ENCODE measurements at regions not wholly inside any gene's neighbourhood (a gene's known extent, or its start where the extent isn't known, plus 50 kb on each side); places are given as distances from the start of the nearest gene placed in this dataset.
"Not testable (repeated sequence)": the region's sequence is repeated elsewhere in the genome, so short reads cannot be mapped to it uniquely, and the experiment has no call there.

DNA sequence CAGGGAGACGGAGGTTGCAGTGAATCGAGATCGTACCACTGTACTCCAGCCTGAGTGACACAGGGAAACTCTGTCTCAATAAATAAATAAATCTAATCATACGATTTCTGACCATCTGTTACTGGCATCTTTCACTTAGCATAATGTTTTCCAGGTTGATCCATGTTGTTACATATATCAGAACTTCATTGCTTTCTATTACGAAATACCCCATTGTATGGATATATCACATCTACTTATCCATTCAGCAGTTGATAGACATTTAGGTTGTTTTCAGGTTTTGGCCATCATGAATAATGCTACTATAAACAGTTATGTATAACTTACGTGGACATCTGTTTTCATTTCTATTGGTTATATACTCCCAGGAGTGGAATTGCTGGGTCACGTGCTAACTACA, 303.9 kb downstream of the PAX3 start:
- H3K27me3 Mint-ChIP-seq, result no peaks in the 10 kb centered on the region
- no peaks in the 10 kb centered on the region for H3K4me1 Mint-ChIP-seq
- H3K9me3 Mint-ChIP-seq, result peaks cover 8 to 12% of the 10 kb centered on the region in 2 donors
- H3K27ac Mint-ChIP-seq, result no peak overlapping the region
- no peak for DNase-seq
- H3K4me3 Mint-ChIP-seq, result no peak overlapping the region
- no peak for ATAC-seq

DNA sequence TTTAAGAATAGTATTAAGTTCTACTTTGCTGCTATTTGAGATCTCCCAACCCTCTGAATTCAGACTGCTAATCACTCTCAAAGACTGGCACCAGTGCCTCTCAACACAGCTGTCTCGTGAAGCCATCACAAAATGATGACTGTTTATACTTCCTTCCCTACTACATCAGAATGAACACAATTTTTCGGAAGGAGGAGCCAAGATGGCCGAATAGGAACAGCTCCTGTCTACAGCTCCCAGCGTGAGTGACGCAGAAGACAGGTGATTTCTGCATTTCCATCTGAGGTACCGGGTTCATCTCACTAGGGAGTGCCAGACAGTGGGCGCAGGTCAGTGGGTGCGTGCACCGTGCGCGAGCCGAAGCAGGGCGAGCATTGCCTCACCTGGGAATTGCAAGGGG, 314.4 kb downstream of the PAX3 start:
- ATAC-seq, result not testable (repeated sequence)

DNA sequence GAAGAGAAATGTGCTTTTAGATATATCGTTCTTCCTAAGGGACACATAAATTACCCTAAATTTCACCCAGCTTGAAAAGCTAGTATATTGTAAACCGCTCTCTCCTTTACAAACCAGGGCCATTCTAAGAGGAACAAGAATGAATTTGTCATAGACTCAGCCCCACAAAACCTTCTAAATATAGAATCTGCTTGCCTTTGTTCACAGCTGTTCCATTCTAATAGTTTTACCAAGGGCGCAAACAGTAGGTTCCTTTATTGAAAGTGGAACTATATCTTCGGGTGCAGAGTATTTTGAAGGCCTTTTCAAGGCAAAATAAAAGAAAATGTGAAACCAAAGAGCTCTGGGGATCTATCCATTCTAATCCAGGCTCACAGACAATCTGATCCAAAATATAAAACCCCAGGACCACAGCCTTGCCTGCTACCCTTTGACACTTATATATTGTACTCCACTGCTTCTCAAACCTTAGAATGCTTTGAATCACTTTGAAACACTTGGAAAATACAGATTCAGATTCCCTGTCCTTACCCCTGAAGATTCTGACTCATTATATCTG, 316.8 kb downstream of the PAX3 start:
- Mint-ChIP-seq H3K9me3 (peaks cover 0 to 6% of the 10 kb centered on the region in 2 donors), H3K27me3 (no peaks in the 10 kb centered on the region), H3K4me3 (no peak overlapping the region), H3K4me1 (no peaks in the 10 kb centered on the region), H3K27ac (no peak overlapping the region)
- DNase-seq, result no peak
- ATAC-seq, result no peak

More for the DNA sequence above, 314.4 kb downstream of the PAX3 start:
- H3K4me3 Mint-ChIP-seq, H3K27me3 Mint-ChIP-seq, DNase-seq, H3K27ac Mint-ChIP-seq, H3K9me3 Mint-ChIP-seq, H3K4me1 Mint-ChIP-seq: not testable (repeated sequence)

DNA sequence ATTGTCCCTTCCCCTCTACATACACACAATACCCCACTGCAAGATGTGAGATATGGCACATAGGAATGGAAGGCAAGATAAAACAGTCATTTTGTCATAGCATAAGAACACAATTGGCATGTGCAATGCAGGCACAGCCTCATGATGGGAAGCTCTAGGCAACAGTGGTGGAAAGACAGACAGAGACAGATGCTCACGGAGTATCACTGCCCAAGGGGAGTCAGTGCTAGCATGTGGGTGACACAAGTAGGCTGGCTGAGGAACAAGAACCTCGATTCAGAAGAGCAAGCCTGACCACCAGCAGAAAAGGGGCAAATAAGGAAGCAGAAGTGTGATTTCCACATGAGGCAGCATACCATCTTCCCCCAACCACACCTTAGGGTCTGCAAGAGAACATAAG, 323.6 kb downstream of the PAX3 start:
- ATAC-seq (no peak), DNase-seq (no peak)
- H3K4me1 Mint-ChIP-seq, result no peaks in the 10 kb centered on the region
- no peaks in the 10 kb centered on the region for H3K27me3 Mint-ChIP-seq
- no peak overlapping the region for H3K4me3 Mint-ChIP-seq
- H3K9me3 Mint-ChIP-seq, result peaks cover 8 to 10% of the 10 kb centered on the region in 2 donors
- no peak overlapping the region for H3K27ac Mint-ChIP-seq

DNA sequence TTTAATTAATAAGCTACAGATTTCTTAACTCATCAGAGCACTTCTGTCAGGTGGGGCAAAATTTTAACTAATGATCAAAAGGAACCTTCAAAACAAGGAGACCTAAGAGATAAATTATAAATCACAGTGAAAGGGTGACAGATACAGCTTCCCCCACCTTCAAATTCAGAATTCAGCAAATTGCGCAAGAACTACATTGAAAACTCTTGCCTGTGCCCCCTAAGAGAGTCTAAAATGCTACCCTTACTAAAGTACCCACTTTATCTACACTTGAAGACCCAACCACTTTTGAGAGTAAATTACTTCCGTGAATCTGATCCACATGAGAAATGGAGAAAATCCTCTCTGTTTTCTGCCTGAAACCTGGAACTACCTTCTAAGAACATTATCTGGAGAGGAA, 324.9 kb downstream of the PAX3 start:
- Mint-ChIP-seq H3K9me3 (peaks cover 8 to 10% of the 10 kb centered on the region in 2 donors), H3K4me1 (no peaks in the 10 kb centered on the region)

DNA sequence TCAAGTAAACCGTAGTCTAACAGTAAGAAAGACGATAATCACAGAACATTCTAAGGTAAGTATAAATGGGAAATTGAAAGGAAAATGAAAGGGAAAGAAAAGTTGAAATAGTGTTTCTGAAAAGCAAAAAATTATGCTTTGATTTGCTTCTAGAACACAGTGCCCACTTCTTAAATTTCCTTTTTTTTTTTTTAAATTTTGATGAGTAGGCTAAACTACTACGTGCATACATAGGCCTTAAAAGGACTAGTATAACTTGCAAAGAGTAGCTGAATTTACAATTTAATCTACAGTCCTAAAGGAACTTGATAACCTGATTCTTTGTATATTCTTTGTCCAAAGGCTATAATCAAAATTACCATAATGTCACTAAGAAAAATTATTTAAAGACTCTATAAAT, 325.3 kb downstream of the PAX3 start:
- H3K4me1 Mint-ChIP-seq, result no peaks in the 10 kb centered on the region
- ATAC-seq, result no peak
- no peak overlapping the region for H3K4me3 Mint-ChIP-seq
- H3K9me3 Mint-ChIP-seq, result peaks cover 8 to 10% of the 10 kb centered on the region in 2 donors
- H3K27ac Mint-ChIP-seq, result no peak overlapping the region
- no peak for DNase-seq
- H3K27me3 Mint-ChIP-seq, result no peaks in the 10 kb centered on the region

More for the DNA sequence above, 324.9 kb downstream of the PAX3 start:
- no peak for DNase-seq
- no peak overlapping the region for H3K27ac Mint-ChIP-seq
- no peaks in the 10 kb centered on the region for H3K27me3 Mint-ChIP-seq
- no peak overlapping the region for H3K4me3 Mint-ChIP-seq
- no peak for ATAC-seq

DNA sequence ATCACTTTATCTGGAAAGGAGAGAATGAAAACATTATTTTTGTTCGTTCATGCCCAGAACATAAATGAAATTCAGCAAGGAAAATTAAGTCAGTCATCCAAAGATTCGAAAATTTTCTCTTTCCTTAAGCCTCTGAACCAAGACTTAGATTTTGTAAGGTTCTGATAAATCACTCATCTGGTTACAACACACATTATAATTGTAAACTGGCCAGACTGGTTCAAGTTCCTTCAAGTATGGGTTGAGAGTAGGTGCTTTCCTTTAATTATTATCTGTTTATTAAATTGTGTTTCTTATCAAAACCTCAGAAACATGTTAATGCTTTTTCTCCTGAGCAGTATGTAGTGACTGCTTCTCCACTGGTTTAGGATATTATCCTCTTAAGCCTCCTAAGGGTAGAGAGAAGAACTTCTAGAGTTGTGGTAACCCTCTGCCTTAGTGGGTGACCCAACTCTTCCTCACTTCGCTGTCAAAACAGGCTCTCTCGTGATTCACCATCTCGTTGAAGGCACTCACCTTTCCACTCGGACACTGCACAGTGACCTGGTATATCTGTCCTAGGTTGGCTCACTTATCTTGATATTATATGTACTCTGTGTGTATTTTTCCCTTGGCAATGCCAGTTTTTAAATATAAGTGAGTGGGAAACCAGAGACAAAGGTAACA, 325.9 kb downstream of the PAX3 start:
- no peak overlapping the region for H3K27ac Mint-ChIP-seq
- H3K4me3 Mint-ChIP-seq, result no peak overlapping the region
- H3K27me3 Mint-ChIP-seq, result no peaks in the 10 kb centered on the region
- H3K9me3 Mint-ChIP-seq, result peaks cover 5 to 8% of the 10 kb centered on the region in 2 donors
- H3K4me1 Mint-ChIP-seq, result no peaks in the 10 kb centered on the region
- DNase-seq, result no peak
- no peak for ATAC-seq

DNA sequence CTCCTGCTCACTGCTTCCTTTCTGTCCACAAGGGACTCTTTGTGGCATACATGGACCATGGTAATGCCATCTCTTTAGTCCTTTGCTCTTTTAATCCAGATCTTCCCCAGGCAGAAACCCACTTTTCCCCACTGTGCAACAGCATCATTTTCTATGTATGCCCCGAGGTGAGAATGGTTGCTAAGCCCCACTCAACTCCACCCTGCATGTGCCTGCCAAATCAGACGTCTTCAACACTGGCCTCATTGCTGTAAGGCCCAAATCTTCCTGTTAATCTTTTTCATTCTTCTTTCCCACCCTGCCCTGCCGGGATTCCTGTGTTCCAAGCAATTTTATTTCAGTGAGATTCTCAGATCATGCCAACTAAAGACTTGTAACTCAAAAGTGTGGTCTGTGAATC, 328.4 kb downstream of the PAX3 start:
- no peak overlapping the region for H3K27ac Mint-ChIP-seq

DNA sequence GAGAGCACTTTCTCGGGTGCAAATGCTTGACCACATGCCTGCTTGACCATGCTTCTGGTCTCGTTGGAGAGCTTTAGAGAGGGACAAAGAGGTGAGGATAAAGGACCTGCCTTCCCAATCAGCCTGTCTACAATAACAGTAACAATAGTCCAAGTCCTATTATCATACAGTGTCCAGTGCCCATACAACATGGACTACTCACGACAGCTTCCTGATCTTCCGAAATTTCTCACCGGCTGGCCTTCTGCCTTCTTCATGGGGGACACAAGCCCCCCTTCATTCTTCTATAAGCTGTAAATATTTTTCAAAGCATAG, 329.0 kb downstream of the PAX3 start:
- Mint-ChIP-seq H3K27ac (no peak overlapping the region), H3K4me1 (no peaks in the 10 kb centered on the region), H3K27me3 (no peaks in the 10 kb centered on the region), H3K4me3 (no peak overlapping the region), H3K9me3 (no peaks in the 10 kb centered on the region)
- DNase-seq, result no peak
- no peak for ATAC-seq

More for the DNA sequence above, 328.4 kb downstream of the PAX3 start:
- DNase-seq, result no peak
- no peak for ATAC-seq
- Mint-ChIP-seq H3K9me3 (no peaks in the 10 kb centered on the region), H3K27me3 (no peaks in the 10 kb centered on the region), H3K4me3 (no peak overlapping the region), H3K4me1 (no peaks in the 10 kb centered on the region)

DNA sequence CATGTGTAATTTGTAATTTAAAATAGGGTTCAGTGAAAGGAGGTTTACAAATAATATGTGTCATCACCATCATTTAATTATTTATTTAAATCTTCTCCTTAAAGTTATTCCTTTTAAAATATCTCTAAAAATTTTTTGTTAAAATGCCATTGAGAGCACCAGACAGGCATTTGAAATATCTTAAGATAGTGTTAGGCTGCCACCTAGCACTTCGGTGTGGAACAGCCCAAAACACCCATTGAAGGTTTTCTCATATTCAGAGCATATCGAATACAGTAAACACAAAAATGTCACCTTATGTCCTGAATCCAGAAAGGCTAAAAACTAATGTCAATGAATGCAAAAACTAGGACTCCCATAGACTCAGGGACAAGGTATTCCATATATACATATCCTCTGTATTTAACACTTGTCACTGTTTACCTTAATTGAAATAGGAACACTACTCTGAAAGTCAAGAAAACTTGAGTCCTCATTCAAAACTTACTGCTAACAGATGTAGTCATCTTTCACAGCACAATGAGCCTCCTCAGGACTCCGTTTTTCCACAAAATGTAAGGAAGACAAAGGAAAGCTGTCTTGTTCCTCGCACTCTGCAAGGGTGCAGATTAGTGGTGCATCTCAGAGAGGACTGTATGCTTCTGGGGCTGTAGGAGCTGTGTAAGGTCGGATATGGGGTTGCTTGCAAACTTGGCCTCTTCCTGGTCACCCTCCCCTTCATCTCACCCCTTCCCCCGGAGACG, 329.5 kb downstream of the PAX3 start:
- Mint-ChIP-seq H3K4me1 (no peaks in the 10 kb centered on the region), H3K4me3 (no peak overlapping the region), H3K9me3 (no peaks in the 10 kb centered on the region), H3K27ac (no peak overlapping the region), H3K27me3 (no peaks in the 10 kb centered on the region)
- no peak for DNase-seq
- peak; percentile 49 for ATAC-seq

DNA sequence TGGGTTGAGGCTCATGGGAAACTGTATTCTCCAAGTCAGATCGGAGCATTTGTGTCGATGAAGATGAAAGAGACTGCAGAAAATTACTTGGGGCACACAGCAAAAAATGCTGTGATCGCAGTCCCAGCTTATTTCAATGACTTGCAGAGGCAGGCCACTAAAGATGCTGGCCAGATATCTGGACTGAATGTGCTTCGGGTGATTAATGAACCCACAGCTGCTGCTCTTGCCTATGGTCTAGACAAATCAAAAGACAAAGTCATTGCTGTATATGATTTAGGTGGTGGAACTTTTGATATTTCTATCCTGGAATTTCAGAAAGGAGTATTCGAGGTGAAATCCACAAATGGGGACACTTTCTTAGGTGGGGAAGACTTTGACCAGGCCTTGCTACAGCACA, 336.6 kb downstream of the PAX3 start:
- peaks cover 0 to 5% of the 10 kb centered on the region in 2 donors for H3K9me3 Mint-ChIP-seq
- ATAC-seq, result no peak
- H3K4me3 Mint-ChIP-seq, result no peak overlapping the region
- no peak for DNase-seq
- no peaks in the 10 kb centered on the region for H3K27me3 Mint-ChIP-seq
- no peak overlapping the region for H3K27ac Mint-ChIP-seq
- no peaks in the 10 kb centered on the region for H3K4me1 Mint-ChIP-seq

DNA sequence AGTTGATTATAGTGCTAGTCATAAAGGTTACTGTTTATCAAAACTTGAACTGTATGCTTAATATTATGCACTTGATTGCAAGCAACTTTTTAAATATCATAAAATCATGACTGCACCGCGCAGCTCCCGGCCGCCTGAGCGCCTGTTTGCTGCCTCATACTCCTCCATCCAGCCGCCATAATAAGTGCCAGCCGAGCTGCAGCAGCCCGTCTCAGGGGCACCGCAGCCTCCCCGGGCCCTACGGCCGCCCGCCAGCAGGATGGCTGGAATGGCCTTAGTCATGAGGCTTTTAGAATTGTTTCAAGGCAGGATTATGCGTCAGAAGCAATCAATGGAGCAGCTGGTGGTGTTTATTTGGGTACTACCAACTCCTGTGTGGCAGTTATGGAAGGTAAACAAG, 337.2 kb downstream of the PAX3 start:
- Mint-ChIP-seq H3K4me1 (no peaks in the 10 kb centered on the region), H3K4me3 (no peak overlapping the region), H3K9me3 (peaks cover 0 to 5% of the 10 kb centered on the region in 2 donors), H3K27ac (no peak overlapping the region), H3K27me3 (no peaks in the 10 kb centered on the region)
- DNase-seq, result no peak
- no peak for ATAC-seq

DNA sequence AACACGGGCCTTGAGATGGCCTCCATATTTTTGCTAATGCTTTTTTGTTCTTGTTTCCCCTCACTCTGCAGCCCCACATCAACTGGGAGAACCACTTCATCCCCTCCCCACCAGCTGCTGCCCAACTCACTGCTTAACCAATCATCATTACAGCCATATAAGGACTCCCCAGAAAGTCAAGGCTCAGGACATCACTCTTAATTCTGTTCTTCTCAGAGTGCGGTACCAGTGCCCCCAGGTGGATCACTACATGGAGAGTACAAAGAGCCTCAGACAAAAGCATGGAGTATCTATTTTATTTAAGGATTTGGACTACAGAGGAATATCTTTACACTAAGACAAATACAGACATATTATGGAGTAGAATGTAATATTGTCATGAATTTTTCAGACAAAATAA, 340.6 kb downstream of the PAX3 start:
- H3K9me3 Mint-ChIP-seq, result peaks cover 0 to 3% of the 10 kb centered on the region in 2 donors
- H3K27me3 Mint-ChIP-seq, result no peaks in the 10 kb centered on the region
- no peak overlapping the region for H3K4me3 Mint-ChIP-seq
- H3K27ac Mint-ChIP-seq, result no peak overlapping the region
- ATAC-seq, result no peak
- no peaks in the 10 kb centered on the region for H3K4me1 Mint-ChIP-seq
- no peak for DNase-seq

DNA sequence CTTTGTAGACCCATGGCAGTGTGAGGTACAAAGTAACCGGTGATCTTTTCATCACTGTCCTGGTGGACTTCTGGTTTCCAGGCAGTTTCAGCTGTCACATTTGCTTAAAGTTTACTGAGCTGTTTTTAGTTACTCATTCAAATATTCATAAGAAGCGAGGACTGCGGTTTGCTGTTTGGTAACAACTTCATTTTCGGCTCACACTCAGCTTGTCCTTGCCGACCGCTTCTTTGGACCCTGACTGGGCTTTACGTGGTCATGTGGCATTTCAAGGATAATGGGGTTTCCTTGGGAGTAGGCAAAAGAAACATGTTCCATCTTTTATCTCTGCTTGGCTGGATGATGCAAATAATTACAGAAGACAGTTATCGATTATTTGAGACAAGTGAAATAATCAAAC, 350.7 kb downstream of the PAX3 start:
- no peak for ATAC-seq
- H3K27me3 Mint-ChIP-seq, result no peaks in the 10 kb centered on the region
- H3K27ac Mint-ChIP-seq, result no peak overlapping the region
- H3K9me3 Mint-ChIP-seq, result peaks cover 0 to 6% of the 10 kb centered on the region in 2 donors
- no peaks in the 10 kb centered on the region for H3K4me1 Mint-ChIP-seq
- DNase-seq, result no peak
- no peak overlapping the region for H3K4me3 Mint-ChIP-seq

DNA sequence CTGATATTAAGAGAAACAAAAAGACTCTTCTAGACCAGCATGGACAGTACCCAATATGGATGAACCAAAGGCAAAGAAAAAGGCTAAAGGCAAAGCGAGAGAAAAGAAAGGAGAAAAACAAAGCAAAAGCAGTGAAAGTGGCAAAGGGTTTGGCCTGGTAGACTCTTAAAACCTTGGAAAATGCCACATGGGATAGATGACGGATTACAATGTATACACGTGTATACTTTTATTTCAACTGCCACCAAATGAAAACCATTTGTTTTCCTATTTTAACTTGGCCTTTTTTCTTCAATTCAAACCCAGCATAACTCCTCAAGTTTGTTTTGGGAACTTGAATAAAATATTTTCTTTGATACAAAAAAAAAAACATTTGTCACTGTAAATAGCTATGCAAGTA, 354.3 kb downstream of the PAX3 start:
- H3K4me1 Mint-ChIP-seq, DNase-seq, H3K27me3 Mint-ChIP-seq, H3K9me3 Mint-ChIP-seq, ATAC-seq, H3K4me3 Mint-ChIP-seq, H3K27ac Mint-ChIP-seq: not testable (repeated sequence)

DNA sequence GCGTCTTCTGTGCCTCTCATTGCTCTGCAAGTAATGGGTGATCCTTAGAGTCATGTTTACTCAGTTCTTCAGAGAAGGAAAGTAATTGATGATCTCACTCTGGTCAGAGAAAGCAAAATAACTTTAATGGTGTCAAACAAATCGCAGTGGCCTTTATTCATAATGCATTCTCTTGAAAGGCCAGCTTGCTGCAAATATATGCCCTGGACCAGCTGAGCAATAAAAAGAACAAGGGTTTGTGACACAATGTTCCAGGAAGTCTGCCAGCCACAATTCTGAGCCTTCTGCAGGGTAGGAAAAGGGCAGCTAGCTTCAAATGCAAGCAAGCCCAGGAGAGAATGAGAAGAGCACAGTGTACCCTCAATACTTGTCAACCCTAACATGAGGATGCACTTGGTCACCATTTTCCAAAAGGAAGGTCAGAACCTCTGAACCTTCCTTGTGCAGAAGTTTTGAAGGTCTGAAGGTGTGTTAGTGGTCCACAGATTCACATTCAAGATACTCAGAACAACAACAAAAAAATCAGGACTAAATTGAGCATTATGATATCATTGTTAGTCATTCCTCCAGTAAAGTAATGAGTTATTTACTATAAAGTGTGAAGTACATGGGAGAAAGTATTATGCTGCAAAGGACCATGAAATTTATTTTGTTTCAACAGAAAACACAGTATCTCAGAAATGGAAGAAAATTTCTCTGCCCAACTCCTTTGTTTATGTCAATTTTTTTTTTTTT, 355.6 kb downstream of the PAX3 start:
- Mint-ChIP-seq H3K4me3 (no peak overlapping the region), H3K4me1 (no peaks in the 10 kb centered on the region), H3K27ac (no peak overlapping the region), H3K9me3 (no peaks in the 10 kb centered on the region), H3K27me3 (no peaks in the 10 kb centered on the region)
- DNase-seq, result no peak
- ATAC-seq, result no peak

Measured in stimulated activated naive CD8-positive, alpha-beta T cell treated with anti-CD3 and anti-CD28 coated beads, Interleukin-15, amount 100 ng/mL, for 72 hours (primary cell).